A549 (cell line): ENCODE measurements at regions not wholly inside any gene's neighbourhood (a gene's known extent, or its start where the extent isn't known, plus 50 kb on each side); places are given as distances from the start of the nearest gene placed in this dataset.
A peak's percentile ranks its signal among the peaks of the same experiment; 100 is the strongest.

Experiments used
- ATAC-seq, 2 experiments: fragments of 200-7000 bp in 1 of 2; fragments of >200 bp in 1 of 2; cut with Nextera tagmentation in 1 of 2; cut with Tn5 transposase in 1 of 2; 3 replicates each; pipeline versions ENCODE4 v1.8.0 to v1.9.1; 2018 to 2020; ENCODE audit warnings: mild to moderate bottlenecking in 1 of 2, moderate library complexity in 1 of 2
- CTCF ChIA-PET: fragments of 300-600 bp; sonication (Branson Sonifier 250); formaldehyde crosslinking; extraction: SDS; loops from one replicate; lab custom pipeline; 2021; ENCODE audit warnings: antibody characterized with exemption, inconsistent platforms; lab: Yijun Ruan, JAX
- POLR2A ChIA-PET: fragments of 350-600 bp; formaldehyde crosslinking; extraction: SDS; loops from one replicate; lab custom pipeline; 2021; ENCODE audit warnings: antibody characterized with exemption, inconsistent platforms; lab: Yijun Ruan, JAX
- DNase-seq, 2 experiments: peaks; one replicate each; pipeline versions ENCODE4 v3.0.0 to v3.0.0-alpha.2; 2011 to 2016; ENCODE audit warnings: low read depth in 1 of 2, low spot score in 1 of 2
- FAIRE-seq: peaks from 2 replicates; lab custom pipeline; 2011; peaks lifted over from hg19 to GRCh38; lab: Jason Lieb, UNC
- H3K27ac ChIP-seq, 2 experiments: fragments of >200 bp; sonication (Bioruptor Twin); formaldehyde crosslinking; 3 replicates each; pipeline ENCODE4 v1.5.1; 2016 to 2017
- H3K4me1 ChIP-seq: fragments of >200 bp; sonication (Bioruptor Twin); formaldehyde crosslinking; 3 replicates; pipeline ENCODE4 v1.6.1; 2016
- H3K4me2 ChIP-seq: fragments of >200 bp; sonication (Bioruptor Twin); formaldehyde crosslinking; 3 replicates; pipeline ENCODE4 v1.6.1; 2016
- H3K4me3 ChIP-seq: fragments of >200 bp; sonication (Bioruptor Twin); formaldehyde crosslinking; 3 replicates; pipeline ENCODE4 v1.5.1; 2016
- H3K9me3 ChIP-seq: fragments of >200 bp; sonication (Bioruptor Twin); formaldehyde crosslinking; 3 replicates; pipeline ENCODE4 v1.6.1; 2016
- CBX2 ChIP-seq: fragments of 200-600 bp; sonication (generic); IDR thresholded peaks from 2 replicates; pipeline ENCODE4 v1.6.1; 2016; ENCODE audit warnings: low read depth, mild to moderate bottlenecking, borderline replicate concordance
- CHD4 ChIP-seq: fragments of 200-600 bp; sonication (generic); IDR thresholded peaks from 2 replicates; pipeline ENCODE4 v1.6.1; 2016; ENCODE audit warnings: antibody characterized with exemption, mild to moderate bottlenecking, borderline replicate concordance
- EHF ChIP-seq: fragments of 250-450 bp; sonication (Bioruptor Pico); IDR thresholded peaks from 2 replicates; pipeline ENCODE4 v1.5.0; 2020; ENCODE audit warnings: mild to moderate bottlenecking
- EP300 ChIP-seq, 2 experiments: fragments of >200 bp; sonication (Bioruptor Twin); formaldehyde crosslinking; IDR thresholded peaks; 2 replicates in 1 of 2; 3 replicates in 1 of 2; pipeline ENCODE4 v1.6.1; 2016 to 2017
- HDAC2 ChIP-seq: fragments of 200-600 bp; sonication (generic); IDR thresholded peaks from 2 replicates; pipeline ENCODE4 v1.6.1; 2016
- HEYL ChIP-seq: fragments of 250-450 bp; sonication (Bioruptor Pico); IDR thresholded peaks from 2 replicates; pipeline ENCODE4 v1.8.0; 2021; ENCODE audit warnings: mild to moderate bottlenecking, moderate library complexity
- HOXB13 ChIP-seq: fragments of 250-450 bp; sonication (Bioruptor Pico); IDR thresholded peaks from 2 replicates; pipeline ENCODE4 v1.5.0; 2020; ENCODE audit warnings: low read depth, mild to moderate bottlenecking, moderate library complexity
- JUN ChIP-seq, 2 experiments: fragments of >200 bp; sonication (Bioruptor Twin); formaldehyde crosslinking; IDR thresholded peaks; 2 replicates in 1 of 2; 3 replicates in 1 of 2; pipeline ENCODE4 v1.6.1; 2016 to 2017
- KDM1A ChIP-seq: fragments of 200-600 bp; sonication (generic); IDR thresholded peaks from 2 replicates; pipeline ENCODE4 v1.6.1; 2016; ENCODE audit warnings: low read depth, mild to moderate bottlenecking
- MAZ ChIP-seq: fragments of 150-350 bp; IDR thresholded peaks from 2 replicates; pipeline ENCODE4 v1.6.1; 2014; ENCODE audit warnings: antibody characterized with exemption, low read depth, low read length, borderline replicate concordance
- POLR2AphosphoS2 ChIP-seq: conservative IDR thresholded peaks from 2 replicates; pipeline ENCODE4 v1.6.1; 2012; ENCODE audit warnings: low read length, improper control_type of control experiment, inconsistent platforms
- SMC3 ChIP-seq: fragments of >200 bp; sonication (Bioruptor Twin); formaldehyde crosslinking; IDR thresholded peaks from 3 replicates; pipeline ENCODE4 v1.6.1; 2018; ENCODE audit warnings: inconsistent platforms
- SREBF2 ChIP-seq: fragments of 450-650 bp; IDR thresholded peaks from 2 replicates; pipeline ENCODE4 v1.6.1; 2014; ENCODE audit warnings: mild to moderate bottlenecking, moderate library complexity
- TP53 ChIP-seq: fragments of 250-450 bp; sonication (Bioruptor Pico); IDR thresholded peaks from 2 replicates; pipeline ENCODE4 v1.5.0; 2021; ENCODE audit warnings: mild to moderate bottlenecking, moderate library complexity
- ZC3H11A ChIP-seq: fragments of 450-650 bp; IDR thresholded peaks from 2 replicates; pipeline ENCODE4 v1.6.1; 2014; ENCODE audit warnings: antibody characterized with exemption, mild to moderate bottlenecking
- ZSCAN20 ChIP-seq: fragments of 250-450 bp; sonication (Bioruptor Pico); IDR thresholded peaks from 2 replicates; pipeline ENCODE4 v1.8.0; 2022; ENCODE audit warnings: mild to moderate bottlenecking, moderate library complexity
- WGBS: methylation state at CpG from one replicate; pipeline ENCODE4 v1.1.6; 2017; ENCODE audit errors: missing lambda C conversion rate; 5-methylcytosine and 5-hydroxymethylcytosine counted together
- TF ChIP-seq, protein P1 (sequence below): fragments of 250-450 bp; sonication (Bioruptor Pico); IDR thresholded peaks from 2 replicates; pipeline ENCODE4 v1.5.0; 2020; ENCODE audit warnings: low read depth, mild to moderate bottlenecking, moderate library complexity
- TF ChIP-seq, protein P2 (sequence below): IDR thresholded peaks from 2 replicates; pipeline ENCODE4 v1.6.1; 2012; ENCODE audit warnings: low read depth, borderline replicate concordance
- TF ChIP-seq, protein P3 (sequence below): IDR thresholded peaks from 2 replicates; pipeline ENCODE4 v1.6.1; 2012
- TF ChIP-seq, protein P4 (sequence below): IDR thresholded peaks from 2 replicates; pipeline ENCODE4 v1.6.1; 2012
- TF ChIP-seq, protein P5 (sequence below): fragments of >200 bp; sonication (Bioruptor Twin); formaldehyde crosslinking; IDR thresholded peaks from 3 replicates; pipeline ENCODE4 v1.5.1; 2016
- TF ChIP-seq, protein P6 (sequence below): fragments of 150-350 bp; IDR thresholded peaks from 2 replicates; pipeline ENCODE4 v1.6.1; 2014; ENCODE audit warnings: low read depth, mild to moderate bottlenecking, low read length
- TF ChIP-seq, protein P7 (sequence below): fragments of 450-650 bp; IDR thresholded peaks from 2 replicates; pipeline ENCODE4 v1.6.1; 2014; ENCODE audit warnings: antibody characterized with exemption
- TF ChIP-seq, protein P8 (sequence below): fragments of 250-450 bp; sonication (Bioruptor Pico); IDR thresholded peaks from 2 replicates; pipeline ENCODE4 v1.5.0; 2021; ENCODE audit warnings: mild to moderate bottlenecking, moderate library complexity, borderline replicate concordance

DNA sequence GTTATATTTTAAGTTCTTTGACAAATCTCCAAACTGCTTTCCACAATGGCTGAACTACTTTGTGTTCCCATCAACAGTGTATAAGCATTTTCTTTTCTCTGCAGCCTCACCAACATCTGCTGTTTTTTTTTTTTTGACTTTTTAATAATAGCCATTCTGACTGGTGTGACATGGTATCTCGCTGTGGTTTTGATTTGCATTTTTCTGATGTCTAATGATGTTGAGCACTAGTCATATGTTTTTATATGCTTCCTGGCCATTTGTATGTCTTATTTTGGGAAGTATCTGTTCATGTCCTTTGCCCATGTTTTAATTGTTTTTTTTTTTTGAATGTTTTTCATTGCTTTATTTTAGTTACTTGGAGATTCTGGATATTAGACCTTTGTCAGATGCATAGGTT, 196.6 kb downstream of the PLK2 start:
- no peak for FAIRE-seq
- CTCF ChIA-PET: no interaction called here
- TF ChIP-seq, protein P1, sequence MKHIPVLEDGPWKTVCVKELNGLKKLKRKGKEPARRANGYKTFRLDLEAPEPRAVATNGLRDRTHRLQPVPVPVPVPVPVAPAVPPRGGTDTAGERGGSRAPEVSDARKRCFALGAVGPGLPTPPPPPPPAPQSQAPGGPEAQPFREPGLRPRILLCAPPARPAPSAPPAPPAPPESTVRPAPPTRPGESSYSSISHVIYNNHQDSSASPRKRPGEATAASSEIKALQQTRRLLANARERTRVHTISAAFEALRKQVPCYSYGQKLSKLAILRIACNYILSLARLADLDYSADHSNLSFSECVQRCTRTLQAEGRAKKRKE (CRISPR knock-in tag): no peak
- TF ChIP-seq JUN (IDR thresholded peaks at IDR 0.05): no peak
- TF ChIP-seq, protein P2, sequence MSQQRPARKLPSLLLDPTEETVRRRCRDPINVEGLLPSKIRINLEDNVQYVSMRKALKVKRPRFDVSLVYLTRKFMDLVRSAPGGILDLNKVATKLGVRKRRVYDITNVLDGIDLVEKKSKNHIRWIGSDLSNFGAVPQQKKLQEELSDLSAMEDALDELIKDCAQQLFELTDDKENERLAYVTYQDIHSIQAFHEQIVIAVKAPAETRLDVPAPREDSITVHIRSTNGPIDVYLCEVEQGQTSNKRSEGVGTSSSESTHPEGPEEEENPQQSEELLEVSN: no peak
- TF ChIP-seq, protein P3, sequence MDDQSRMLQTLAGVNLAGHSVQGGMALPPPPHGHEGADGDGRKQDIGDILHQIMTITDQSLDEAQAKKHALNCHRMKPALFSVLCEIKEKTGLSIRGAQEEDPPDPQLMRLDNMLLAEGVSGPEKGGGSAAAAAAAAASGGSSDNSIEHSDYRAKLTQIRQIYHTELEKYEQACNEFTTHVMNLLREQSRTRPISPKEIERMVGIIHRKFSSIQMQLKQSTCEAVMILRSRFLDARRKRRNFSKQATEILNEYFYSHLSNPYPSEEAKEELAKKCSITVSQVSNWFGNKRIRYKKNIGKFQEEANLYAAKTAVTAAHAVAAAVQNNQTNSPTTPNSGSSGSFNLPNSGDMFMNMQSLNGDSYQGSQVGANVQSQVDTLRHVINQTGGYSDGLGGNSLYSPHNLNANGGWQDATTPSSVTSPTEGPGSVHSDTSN: no peak
- no peak for TF ChIP-seq HDAC2
- no peak for TF ChIP-seq TP53 (CRISPR knock-in tag)
- no peak for TF ChIP-seq KDM1A
- TF ChIP-seq CBX2: no peak
- TF ChIP-seq, protein P4, sequence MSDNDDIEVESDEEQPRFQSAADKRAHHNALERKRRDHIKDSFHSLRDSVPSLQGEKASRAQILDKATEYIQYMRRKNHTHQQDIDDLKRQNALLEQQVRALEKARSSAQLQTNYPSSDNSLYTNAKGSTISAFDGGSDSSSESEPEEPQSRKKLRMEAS: no peak
- TF ChIP-seq ZSCAN20: no peak
- TF ChIP-seq, protein P5, sequence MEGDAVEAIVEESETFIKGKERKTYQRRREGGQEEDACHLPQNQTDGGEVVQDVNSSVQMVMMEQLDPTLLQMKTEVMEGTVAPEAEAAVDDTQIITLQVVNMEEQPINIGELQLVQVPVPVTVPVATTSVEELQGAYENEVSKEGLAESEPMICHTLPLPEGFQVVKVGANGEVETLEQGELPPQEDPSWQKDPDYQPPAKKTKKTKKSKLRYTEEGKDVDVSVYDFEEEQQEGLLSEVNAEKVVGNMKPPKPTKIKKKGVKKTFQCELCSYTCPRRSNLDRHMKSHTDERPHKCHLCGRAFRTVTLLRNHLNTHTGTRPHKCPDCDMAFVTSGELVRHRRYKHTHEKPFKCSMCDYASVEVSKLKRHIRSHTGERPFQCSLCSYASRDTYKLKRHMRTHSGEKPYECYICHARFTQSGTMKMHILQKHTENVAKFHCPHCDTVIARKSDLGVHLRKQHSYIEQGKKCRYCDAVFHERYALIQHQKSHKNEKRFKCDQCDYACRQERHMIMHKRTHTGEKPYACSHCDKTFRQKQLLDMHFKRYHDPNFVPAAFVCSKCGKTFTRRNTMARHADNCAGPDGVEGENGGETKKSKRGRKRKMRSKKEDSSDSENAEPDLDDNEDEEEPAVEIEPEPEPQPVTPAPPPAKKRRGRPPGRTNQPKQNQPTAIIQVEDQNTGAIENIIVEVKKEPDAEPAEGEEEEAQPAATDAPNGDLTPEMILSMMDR: no peak
- no peak for TF ChIP-seq EP300 (IDR thresholded peaks at IDR 0.05)
- TF ChIP-seq, protein P6, sequence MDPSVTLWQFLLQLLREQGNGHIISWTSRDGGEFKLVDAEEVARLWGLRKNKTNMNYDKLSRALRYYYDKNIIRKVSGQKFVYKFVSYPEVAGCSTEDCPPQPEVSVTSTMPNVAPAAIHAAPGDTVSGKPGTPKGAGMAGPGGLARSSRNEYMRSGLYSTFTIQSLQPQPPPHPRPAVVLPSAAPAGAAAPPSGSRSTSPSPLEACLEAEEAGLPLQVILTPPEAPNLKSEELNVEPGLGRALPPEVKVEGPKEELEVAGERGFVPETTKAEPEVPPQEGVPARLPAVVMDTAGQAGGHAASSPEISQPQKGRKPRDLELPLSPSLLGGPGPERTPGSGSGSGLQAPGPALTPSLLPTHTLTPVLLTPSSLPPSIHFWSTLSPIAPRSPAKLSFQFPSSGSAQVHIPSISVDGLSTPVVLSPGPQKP: no peak
- TF ChIP-seq, protein P7, sequence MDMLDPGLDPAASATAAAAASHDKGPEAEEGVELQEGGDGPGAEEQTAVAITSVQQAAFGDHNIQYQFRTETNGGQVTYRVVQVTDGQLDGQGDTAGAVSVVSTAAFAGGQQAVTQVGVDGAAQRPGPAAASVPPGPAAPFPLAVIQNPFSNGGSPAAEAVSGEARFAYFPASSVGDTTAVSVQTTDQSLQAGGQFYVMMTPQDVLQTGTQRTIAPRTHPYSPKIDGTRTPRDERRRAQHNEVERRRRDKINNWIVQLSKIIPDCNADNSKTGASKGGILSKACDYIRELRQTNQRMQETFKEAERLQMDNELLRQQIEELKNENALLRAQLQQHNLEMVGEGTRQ: no peak
- TF ChIP-seq, all 56 proteins: peak for 0
- DNase-seq: no peak
- H3K9me3 ChIP-seq: no peaks in the 10 kb centered on the region
- WGBS: 100% methylated on average over 1 of the region's 1 CpG
- H3K27ac ChIP-seq: no peak overlapping the region
- peaks cover 31% of the 10 kb centered on the region for H3K4me1 ChIP-seq
- ATAC-seq: no peak
- no peak overlapping the region for H3K4me2 ChIP-seq
- POLR2A ChIA-PET: no interaction called here
- H3K4me3 ChIP-seq: no peak overlapping the region

DNA sequence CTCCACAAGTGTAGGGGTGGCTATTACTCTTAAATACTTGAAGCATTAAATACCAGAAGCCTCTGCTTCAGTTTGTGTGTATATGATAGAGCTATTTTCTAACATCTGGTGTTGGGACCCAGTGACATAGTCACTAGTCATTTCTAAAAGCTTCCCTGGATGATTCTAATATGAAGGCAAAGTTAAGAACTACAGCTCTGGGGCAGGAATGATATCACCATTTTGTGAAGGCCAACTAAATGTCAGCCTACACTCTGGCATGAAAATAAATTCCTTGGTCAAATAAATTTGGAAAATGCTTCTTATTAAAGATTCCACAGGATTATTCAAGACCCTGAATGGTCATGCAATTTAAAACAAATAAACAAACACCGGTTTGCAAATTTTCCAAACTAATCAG, 197.7 kb downstream of the PLK2 start:
- peak overlapping the region in 1 of 2 experiments; percentile 85; a peak in 4 of 6 replicates for H3K27ac ChIP-seq
- H3K9me3 ChIP-seq: no peaks in the 10 kb centered on the region
- H3K4me1 ChIP-seq: peaks cover 36% of the 10 kb centered on the region
- 98% methylated on average over 1 of the region's 1 CpG for WGBS
- no peak for ATAC-seq
- CTCF ChIA-PET: interaction anchor here (0.6 to 1.8 kb wide), 4 partner anchors 11 to 374 kb away, joined by 3 to 8 read pairs (median 6); no protein-coding TSS in a partner anchor
- POLR2A ChIA-PET: interaction anchor here (0.9 kb wide), 1 partner anchor 198 kb away, joined by 3 read pairs; the partner anchor contains the start of gene PLK2
- no peak overlapping the region for H3K4me3 ChIP-seq
- no peak overlapping the region for H3K4me2 ChIP-seq
- DNase-seq: no peak
- no peak for FAIRE-seq
- no peak for TF ChIP-seq MAZ
- TF ChIP-seq HDAC2: no peak
- no peak for TF ChIP-seq EHF
- no peak for TF ChIP-seq SREBF2
- no peak for TF ChIP-seq HOXB13 (CRISPR knock-in tag)
- TF ChIP-seq CHD4: no peak
- no peak for TF ChIP-seq ZC3H11A
- TF ChIP-seq, protein P8, sequence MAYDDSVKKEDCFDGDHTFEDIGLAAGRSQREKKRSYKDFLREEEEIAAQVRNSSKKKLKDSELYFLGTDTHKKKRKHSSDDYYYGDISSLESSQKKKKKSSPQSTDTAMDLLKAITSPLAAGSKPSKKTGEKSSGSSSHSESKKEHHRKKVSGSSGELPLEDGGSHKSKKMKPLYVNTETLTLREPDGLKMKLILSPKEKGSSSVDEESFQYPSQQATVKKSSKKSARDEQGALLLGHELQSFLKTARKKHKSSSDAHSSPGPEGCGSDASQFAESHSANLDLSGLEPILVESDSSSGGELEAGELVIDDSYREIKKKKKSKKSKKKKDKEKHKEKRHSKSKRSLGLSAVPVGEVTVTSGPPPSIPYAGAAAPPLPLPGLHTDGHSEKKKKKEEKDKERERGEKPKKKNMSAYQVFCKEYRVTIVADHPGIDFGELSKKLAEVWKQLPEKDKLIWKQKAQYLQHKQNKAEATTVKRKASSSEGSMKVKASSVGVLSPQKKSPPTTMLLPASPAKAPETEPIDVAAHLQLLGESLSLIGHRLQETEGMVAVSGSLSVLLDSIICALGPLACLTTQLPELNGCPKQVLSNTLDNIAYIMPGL (CRISPR knock-in tag): no peak
- no peak for TF ChIP-seq HEYL
- no peak for TF ChIP-seq POLR2AphosphoS2
- TF ChIP-seq, protein P1 (CRISPR knock-in tag): no peak
- TF ChIP-seq SMC3: no peak
